ENCODE measurements at regions not wholly inside any gene's neighbourhood (a gene's known extent, or its start where the extent isn't known, plus 50 kb on each side); places are given as distances from the start of the nearest gene placed in this dataset.
"Not testable (repeated sequence)": the region's sequence is repeated elsewhere in the genome, so short reads cannot be mapped to it uniquely, and the experiment has no call there.

DNA sequence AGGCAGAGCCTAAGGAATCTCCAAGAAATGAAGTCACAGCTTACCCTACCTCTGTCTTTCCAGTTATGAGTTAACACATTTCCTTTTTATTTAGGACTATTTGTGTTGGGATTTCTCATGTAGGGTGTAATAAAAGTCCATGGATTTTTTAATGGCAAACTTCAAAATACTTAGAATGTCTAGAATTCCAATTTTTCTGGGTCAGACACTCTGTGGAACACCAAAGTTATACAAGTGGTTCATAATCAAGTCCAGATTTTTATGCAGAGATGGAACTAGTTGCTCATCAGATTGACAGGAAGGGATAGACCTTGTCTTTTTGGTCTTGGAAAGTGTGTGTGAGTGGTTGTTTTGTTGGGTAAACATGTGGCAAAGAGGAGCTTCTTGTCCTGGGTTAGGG lies 69.8 kb upstream of the ADRA1D start:
- Mint-ChIP-seq H3K27me3 (peaks cover 6% of the 10 kb centered on the region), H3K36me3 (ENCODE audit: low read depth) (no peaks in the 10 kb centered on the region), H3K9me3 (peaks cover 7% of the 10 kb centered on the region), H3K4me3 (no peak overlapping the region), H3K4me1 (no peaks in the 10 kb centered on the region), H3K27ac (no peak overlapping the region)
- no peak for DNase-seq
- ATAC-seq = no peak

DNA sequence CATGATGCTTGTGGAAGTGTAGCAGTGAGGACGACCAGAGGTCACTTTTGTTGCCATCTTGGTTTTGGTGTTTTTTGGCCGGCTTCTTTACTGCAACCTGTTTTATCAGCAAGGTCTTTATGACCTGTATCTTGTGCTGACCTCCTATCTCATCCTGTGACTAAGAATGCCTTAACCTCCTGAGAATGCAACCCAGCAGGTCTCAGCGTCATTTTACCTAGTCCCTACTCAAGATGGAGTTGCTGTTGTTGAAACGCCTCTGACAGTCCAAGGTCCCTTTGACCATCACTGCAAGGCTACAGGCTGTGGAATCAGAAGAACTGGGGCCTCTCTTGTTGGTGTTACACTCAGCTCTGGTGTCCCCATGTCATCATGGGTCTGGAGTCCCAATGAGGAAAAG lies 61.5 kb upstream of the ADRA1D start:
- not testable (repeated sequence) for H3K4me3 Mint-ChIP-seq; DNase-seq; H3K27me3 Mint-ChIP-seq; H3K27ac Mint-ChIP-seq; H3K36me3 Mint-ChIP-seq (ENCODE audit: low read depth); ATAC-seq; H3K4me1 Mint-ChIP-seq
- H3K9me3 Mint-ChIP-seq = peaks cover 10% of the 10 kb centered on the region

DNA sequence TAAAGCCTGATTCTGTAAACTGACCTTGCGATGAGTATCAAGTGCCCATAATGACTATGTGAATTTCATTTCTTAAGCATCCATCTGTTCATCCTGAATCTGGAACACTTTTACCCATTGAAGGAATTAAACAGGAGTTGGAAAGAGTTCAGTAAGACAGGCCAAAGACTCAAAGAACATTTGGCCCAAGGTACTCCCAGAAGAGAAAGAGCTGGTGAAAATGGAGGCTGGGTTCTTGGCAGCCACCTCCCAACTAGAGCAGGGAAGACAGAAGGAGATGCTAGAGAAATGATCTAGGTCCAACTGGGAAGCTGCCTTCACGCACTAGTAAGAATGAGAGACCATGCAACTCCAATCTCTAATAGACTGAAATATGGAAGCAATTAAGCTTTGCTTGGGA lies 57.1 kb upstream of the ADRA1D start:
- no peak overlapping the region for H3K4me3 Mint-ChIP-seq
- peaks cover 4% of the 10 kb centered on the region for H3K27me3 Mint-ChIP-seq
- peaks cover 3% of the 10 kb centered on the region for H3K9me3 Mint-ChIP-seq
- H3K27ac Mint-ChIP-seq = no peak overlapping the region
- no peaks in the 10 kb centered on the region for H3K4me1 Mint-ChIP-seq
- no peaks in the 10 kb centered on the region for H3K36me3 Mint-ChIP-seq (ENCODE audit: low read depth)
- DNase-seq = no peak
- no peak for ATAC-seq

DNA sequence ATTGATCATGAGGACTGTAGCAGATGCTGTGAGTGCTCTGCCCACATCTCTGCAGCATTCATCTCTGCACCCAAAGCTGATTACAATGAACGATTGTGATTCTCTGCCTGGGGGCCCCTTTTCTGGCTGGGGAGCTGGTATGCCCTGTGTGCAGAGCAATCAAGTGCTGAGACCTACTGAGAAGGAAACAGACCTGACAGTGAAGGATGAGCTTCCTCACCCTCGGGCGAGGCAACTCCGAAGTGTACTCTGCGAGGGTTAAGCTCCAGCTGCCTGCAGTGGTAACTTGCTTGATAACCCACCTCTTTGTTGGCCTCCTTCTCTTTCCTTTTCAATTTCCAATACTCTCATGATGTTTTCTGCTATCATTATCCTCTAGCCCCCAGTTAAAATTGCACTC lies 56.0 kb upstream of the ADRA1D start:
- DNase-seq (no peak), ATAC-seq (no peak)
- Mint-ChIP-seq H3K27me3 (peaks cover 4% of the 10 kb centered on the region), H3K9me3 (no peaks in the 10 kb centered on the region), H3K27ac (no peak overlapping the region), H3K4me3 (no peak overlapping the region), H3K36me3 (ENCODE audit: low read depth) (no peaks in the 10 kb centered on the region), H3K4me1 (no peaks in the 10 kb centered on the region)

DNA sequence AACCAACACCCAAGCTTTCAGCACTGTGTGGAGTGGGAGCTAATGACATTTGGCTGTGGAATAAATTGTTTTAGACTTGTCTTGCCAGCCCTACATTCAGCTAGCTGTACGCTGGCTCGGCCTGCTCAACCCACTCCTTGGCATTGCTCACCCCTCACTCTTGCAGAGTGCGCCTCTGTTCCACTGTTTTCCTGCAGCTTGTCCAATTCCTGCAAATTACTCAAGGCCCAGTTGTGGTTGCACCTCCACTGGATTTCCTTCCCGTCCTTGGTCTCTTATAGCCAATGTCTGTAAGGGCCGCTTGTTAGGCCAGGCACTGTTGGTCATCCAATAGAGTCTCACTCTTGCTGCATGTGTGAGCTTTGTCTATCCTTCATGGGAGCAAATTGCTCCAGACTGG lies 55.5 kb upstream of the ADRA1D start:
- Mint-ChIP-seq H3K27ac (no peak overlapping the region), H3K4me1 (no peaks in the 10 kb centered on the region), H3K36me3 (ENCODE audit: low read depth) (no peaks in the 10 kb centered on the region), H3K9me3 (no peaks in the 10 kb centered on the region), H3K27me3 (peaks cover 4% of the 10 kb centered on the region), H3K4me3 (no peak overlapping the region)
- DNase-seq (no peak), ATAC-seq (no peak)

DNA sequence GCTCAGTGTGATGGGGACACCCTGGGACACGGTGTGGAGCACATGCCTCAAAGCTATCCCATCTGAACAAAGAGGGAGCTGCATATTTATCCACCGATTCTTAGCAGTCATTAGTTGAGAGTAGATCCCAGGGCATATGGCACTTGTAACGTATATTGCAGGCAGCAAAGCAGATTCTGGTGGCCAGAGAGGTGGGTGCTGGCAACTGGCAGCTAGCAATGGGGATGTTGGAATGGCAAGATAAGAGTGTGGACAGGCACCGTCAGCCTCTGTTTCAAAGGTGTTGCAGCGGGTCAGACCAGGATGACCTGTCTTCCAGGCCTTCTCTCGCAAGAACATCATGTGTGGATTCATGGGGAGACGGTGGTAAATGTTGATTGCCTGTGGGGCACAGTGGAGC lies 54.0 kb upstream of the ADRA1D start:
- no peak for DNase-seq
- no peak overlapping the region for H3K4me3 Mint-ChIP-seq

DNA sequence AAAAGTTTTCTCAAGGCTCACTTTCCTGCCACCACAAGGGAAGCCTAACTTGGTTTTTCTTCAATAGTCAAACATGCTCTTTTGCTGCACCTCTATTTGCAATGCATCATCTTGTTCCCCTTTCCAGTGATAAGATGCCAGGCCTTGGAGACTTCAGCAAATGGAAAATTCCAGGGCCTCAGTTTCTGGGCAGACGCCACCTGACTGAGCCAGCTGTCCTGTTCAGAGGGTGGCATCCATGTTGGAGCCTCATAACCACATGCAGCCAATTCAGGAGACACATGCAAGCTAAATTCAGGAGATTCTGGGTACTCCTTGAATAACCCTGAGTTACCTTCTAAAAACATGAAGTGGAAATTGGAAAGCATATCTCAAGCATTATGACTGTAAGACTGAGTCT lies 51.8 kb upstream of the ADRA1D start:
- Mint-ChIP-seq H3K27ac (no peak overlapping the region), H3K4me3 (no peak overlapping the region), H3K9me3 (no peaks in the 10 kb centered on the region), H3K36me3 (ENCODE audit: low read depth) (no peaks in the 10 kb centered on the region), H3K4me1 (no peaks in the 10 kb centered on the region), H3K27me3 (peaks cover 24% of the 10 kb centered on the region)
- DNase-seq = no peak
- no peak for ATAC-seq

More for the DNA sequence above, 54.0 kb upstream of the ADRA1D start:
- no peaks in the 10 kb centered on the region for H3K36me3 Mint-ChIP-seq (ENCODE audit: low read depth)
- H3K27me3 Mint-ChIP-seq = peaks cover 13% of the 10 kb centered on the region
- H3K27ac Mint-ChIP-seq = no peak overlapping the region
- no peaks in the 10 kb centered on the region for H3K9me3 Mint-ChIP-seq
- ATAC-seq = no peak
- H3K4me1 Mint-ChIP-seq = no peaks in the 10 kb centered on the region

DNA sequence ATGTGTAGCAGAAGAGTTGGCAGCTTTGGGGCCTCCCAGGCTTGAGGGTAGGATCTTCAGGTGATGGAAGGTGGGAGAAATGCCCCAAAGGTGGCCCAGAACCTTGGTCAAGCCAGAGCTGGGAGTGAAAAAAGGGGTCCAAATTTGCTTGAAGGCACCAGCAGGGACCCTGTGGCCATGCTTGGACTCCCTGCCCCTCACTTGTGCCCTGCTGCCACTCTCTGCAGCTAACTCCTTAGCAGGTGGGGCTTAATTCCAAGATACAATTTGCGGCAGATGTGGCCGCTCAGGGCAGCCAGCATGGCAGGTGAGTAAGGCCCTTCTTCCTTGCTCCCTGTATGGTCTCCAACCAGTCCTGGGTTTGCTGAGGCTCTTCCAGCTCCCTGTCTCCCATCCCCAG lies 51.3 kb upstream of the ADRA1D start:
- Mint-ChIP-seq H3K9me3 (no peaks in the 10 kb centered on the region), H3K27me3 (peaks cover 24% of the 10 kb centered on the region), H3K4me3 (no peak overlapping the region), H3K4me1 (no peaks in the 10 kb centered on the region), H3K36me3 (ENCODE audit: low read depth) (no peaks in the 10 kb centered on the region), H3K27ac (no peak overlapping the region)
- no peak for ATAC-seq
- no peak for DNase-seq

DNA sequence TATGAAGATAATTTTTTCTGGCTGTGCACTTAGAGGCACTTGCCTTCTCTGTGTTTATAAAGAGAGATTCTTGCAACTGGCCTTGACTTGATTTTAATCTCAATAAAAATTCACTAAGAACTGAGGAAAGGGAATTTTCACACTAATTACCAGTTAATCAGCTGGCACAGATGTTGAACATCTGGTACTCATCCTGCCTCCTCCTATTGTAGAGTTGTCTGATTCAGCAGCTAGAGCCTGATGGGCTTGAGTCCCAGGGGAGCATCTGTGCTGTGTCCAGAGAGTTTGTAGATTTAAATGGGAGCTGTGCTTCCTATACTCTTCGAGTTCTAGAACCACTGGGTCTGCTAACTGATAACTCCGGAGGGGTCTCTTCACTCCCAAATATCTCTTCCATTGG lies 50.7 kb upstream of the ADRA1D start:
- H3K27ac Mint-ChIP-seq = no peak overlapping the region
- no peaks in the 10 kb centered on the region for H3K36me3 Mint-ChIP-seq (ENCODE audit: low read depth)
- no peaks in the 10 kb centered on the region for H3K9me3 Mint-ChIP-seq
- H3K4me3 Mint-ChIP-seq = no peak overlapping the region
- no peaks in the 10 kb centered on the region for H3K4me1 Mint-ChIP-seq
- DNase-seq (no peak), ATAC-seq (no peak)
- H3K27me3 Mint-ChIP-seq = peaks cover 30% of the 10 kb centered on the region

DNA sequence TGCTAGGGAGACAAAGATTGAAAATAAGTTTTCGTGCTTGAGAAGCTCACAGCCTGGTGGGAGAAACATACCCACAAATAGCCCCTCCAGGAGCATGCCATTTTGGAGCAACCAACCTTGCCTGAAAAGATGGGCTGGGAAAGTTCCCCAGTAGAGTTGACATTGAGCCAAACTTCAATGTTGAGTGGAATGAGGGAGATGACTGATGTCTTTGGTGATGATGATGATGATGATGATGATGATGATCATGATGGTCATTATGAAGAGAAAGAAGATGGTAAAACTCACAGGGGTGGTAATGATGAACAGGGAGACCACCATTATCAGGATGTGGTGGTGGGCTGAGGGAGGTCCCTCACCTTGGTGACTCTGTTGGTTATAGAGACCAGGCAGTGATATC lies 50.1 kb upstream of the ADRA1D start:
- H3K4me1 Mint-ChIP-seq = no peaks in the 10 kb centered on the region
- H3K9me3 Mint-ChIP-seq = no peaks in the 10 kb centered on the region
- no peak overlapping the region for H3K27ac Mint-ChIP-seq
- ATAC-seq (no peak), DNase-seq (no peak)
- H3K27me3 Mint-ChIP-seq = peaks cover 33% of the 10 kb centered on the region
- H3K4me3 Mint-ChIP-seq = no peak overlapping the region
- no peaks in the 10 kb centered on the region for H3K36me3 Mint-ChIP-seq (ENCODE audit: low read depth)

All from activated naive CD8-positive, alpha-beta T cell treated with anti-CD3 and anti-CD28 coated beads, Interleukin-2, amount 50 U/mL, for 24 hours (primary cell).